HG03139 (cell line): ENCODE measurements at regions not wholly inside any gene's neighbourhood (a gene's known extent, or its start where the extent isn't known, plus 50 kb on each side); places are given as distances from the start of the nearest gene placed in this dataset.

Experiments
- ATAC-seq: cut with Tn5 transposase; IDR thresholded peaks from one replicate; pipeline ENCODE4 v1.9.1; 2021; ENCODE audit not compliant: unreplicated experiment

DNA sequence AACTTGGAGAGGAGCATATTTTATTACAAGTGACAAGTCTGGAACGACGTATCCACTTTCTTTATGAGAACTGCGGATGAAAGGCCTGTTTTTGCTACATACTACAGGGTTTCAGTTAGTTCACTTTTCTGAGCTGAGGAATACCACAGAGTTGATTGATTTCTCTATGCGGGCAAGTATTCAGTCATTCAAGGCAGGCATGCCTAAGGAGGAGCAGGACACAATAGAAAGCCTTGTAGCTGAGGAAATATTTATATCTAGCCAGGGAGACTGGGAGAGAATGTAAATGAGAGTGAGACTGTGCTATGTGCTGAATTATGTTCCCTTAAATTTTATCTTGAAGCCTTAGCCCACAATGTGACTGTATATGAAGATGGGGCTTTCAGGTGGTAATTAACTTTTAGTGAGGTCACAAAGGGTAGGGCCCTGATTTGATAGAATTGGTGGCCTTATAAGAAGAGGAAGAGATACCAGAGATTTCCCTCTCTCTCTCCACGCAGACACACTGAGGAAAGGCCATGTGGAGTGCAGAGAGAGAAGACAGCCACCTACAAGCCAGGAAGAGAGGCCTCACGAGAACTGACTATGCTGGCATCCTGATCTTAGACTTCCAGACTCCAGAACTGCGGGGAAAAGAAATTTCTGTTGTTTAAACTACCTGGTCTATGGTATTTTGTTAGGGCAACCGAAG lies 459.0 kb upstream of the ATP2B1 start:
- no peak for ATAC-seq

DNA sequence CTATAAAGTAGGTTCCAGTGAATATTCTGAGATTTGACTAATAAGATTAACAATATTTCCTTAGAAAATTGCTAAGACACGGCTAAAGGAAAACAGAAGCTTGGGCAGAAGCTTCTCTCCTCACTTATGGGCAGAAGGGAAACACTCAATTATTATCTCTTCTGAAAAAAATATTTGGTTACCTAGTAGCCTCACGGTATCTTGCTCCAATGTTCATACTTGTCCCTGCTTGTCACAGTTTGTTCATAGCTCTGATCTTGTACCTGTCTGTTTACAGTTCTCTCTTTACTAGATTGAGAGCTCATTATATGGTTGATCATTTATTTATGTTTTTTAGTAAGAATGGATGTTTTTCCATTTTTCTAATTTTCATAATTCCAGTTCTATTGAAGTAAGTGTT lies 458.0 kb upstream of the ATP2B1 start:
- no peak for ATAC-seq

DNA sequence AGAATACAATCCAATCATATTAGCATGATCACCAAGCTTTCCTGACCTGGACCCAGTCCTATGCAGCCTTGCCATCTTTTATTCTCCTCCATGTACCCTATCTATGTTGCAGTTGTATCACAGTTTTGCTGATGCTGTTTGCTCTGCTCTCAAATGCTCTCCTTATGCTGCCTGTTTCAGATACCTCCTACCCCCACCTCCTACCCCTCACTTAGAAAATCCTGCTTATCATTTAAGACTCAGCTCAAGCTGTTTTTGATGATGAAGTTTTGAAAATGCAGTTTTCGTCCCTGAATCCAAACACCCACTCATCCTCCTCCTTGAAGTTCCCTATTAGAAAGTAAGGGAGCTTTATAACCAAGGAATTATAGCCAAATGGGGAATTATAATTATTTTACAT lies 457.4 kb upstream of the ATP2B1 start:
- ATAC-seq, result no peak

DNA sequence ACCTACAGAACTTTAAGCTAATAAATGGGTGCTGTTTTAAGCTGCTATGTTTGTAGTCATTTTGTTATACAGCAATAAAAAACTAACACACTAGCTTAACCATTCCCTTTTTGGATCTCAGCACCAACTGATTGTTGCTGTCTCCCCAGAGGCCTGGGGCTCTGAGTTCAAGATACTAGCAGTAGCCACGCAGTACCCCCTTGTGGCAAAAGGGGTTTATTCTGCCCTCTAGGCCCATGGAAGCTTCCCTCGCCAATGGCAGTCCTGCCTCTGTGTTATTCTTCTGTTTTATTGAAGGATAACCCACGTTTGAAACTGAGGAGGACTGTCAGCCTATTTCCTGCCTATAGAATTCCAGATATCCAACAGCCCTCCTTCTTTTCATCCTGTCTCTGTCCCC lies 455.3 kb upstream of the ATP2B1 start:
- no peak for ATAC-seq

DNA sequence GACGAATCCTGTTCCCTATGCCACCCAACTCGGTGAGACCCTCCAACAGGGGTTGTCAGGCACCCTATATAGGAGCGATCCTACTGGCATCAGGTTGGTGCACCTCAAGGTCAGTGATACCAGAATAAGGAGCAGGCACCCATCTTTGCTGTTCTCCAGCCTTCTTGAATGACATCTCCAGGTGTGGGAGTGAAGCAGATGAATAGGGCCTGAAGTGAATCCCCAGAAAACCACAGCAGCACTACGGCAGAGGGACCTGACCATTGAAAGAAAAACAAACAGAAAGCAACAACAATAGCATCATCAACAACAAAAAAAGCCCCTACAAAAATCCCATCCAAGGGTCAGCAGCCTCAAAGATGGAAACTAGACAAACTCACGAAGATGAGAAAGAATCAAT lies 445.2 kb upstream of the ATP2B1 start:
- no peak for ATAC-seq

DNA sequence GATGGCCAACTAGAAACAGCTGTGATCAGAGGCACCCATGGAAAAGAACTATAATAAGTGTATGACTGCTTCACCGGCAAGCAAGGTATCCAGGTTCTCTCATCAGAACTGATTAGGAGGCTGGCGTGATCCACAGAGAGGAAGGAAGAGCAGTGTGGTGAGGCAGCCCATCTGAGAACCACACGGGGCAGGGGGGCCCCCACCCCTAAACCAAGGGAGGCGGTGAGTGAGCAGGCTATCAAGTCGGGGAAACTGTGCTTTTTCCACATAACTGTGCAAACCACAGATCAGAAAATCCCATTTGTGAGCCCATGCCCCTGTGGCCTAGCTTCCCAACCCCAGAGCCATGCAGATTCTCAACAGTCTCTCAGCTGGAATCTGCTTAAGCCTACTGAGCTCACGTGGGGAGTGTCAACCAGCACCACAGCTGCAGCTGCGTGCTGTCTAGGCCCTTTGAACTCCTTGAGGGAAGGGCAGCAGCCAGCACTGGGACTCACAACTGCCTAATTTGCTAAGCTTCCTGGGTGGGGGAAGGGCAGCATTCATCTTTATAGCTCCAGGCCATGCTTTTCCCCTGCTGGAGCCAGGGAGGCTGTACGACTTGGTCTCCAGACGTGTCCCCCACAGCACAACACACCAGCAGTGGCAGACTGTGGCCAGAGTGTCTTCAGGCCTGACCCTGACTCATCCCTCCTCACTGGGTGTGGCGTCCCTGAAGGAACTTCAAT lies 444.4 kb upstream of the ATP2B1 start:
- no peak for ATAC-seq

DNA sequence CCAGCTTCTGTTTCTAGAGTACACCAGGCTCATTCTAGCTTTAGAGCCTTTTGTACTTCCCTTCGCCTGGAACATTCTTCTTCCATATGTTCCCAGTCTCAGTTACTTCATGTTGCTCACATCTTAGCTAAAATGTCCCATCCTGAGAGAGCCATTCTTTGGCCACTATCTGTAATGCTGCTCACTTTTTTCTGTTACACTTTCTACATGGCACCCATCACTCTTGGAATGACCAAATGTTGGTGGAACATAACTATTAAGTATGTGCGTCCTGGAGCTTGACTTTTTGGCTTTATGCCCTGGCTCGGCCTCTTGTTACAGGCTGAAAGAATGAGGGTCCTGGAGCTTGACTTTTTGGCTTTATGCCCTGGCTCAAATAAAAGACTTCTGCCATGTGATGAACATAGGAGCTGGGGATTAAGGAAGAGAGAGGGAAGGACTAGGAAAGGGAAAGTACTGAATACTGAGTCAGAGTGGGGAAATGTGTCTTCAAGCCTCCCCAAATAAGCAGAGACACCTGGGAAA lies 442.9 kb upstream of the ATP2B1 start:
- ATAC-seq, result no peak

DNA sequence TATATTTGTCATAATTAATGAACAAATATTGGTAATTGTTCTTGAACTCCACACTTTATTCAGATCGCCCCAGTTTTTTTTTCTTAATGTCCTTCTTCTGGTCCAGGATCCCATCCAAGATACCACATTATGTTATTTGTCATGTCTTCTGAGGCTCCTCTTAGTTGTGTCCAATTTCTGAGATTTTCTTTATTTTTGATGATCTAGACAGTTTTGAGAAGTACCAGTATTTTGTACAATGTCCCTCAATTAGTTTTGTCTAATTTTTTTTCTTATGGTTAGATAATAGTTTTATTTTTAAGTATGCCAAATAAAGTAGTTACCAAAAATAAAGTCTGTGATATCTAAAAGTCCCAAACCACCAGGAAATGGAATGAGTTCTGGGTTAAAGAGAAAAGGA lies 440.8 kb upstream of the ATP2B1 start:
- no peak for ATAC-seq

DNA sequence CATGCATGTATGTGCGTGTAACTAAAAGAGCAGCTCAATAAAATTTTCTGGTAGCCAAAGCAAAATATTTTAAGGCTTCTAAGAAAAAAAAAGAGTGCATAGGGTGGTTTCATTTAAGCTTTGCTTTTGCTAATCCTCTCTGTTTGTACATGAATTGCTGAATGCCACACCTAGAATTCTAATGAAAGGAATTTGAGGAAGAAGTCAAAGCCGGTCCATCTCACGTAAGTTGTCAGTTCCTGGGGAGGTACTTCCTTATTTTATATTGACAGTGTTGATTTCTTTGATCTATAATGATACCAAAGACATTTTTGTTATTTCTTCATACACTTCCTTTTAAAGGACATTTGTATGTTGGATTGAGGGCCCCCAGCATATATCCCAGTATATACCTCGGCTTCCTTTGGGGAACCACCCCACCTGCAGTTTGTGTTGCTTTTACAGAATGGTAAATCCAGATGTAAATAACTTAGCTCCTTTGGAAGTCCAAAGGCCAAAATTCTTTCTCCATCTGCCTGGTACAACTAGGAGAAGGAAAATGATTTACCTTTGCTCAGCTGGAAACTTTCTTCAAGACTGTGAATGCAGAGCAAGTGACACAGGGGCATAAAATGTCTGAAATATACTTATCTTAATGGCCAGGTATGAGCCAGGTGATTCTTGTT lies 420.9 kb upstream of the ATP2B1 start:
- no peak for ATAC-seq

DNA sequence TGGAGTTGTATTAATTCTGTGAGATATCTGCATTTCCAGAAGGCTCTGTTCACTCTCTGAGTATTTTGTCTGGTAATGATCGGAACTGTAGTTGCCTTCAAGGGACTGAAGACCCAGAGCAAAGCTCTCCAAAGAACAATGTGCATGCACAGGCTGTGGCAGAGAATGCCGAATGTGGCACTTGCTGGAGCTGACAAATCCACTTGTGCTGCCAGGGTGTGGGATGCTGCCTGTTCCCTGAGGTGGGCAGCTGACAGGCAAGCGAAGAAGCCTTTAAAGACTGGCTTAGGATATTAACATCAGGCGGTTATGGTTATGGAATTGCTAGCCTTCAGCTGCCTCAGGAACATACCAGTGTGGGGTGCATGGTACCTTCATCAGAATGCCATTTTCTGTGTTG lies 419.9 kb upstream of the ATP2B1 start:
- ATAC-seq, result no peak

DNA sequence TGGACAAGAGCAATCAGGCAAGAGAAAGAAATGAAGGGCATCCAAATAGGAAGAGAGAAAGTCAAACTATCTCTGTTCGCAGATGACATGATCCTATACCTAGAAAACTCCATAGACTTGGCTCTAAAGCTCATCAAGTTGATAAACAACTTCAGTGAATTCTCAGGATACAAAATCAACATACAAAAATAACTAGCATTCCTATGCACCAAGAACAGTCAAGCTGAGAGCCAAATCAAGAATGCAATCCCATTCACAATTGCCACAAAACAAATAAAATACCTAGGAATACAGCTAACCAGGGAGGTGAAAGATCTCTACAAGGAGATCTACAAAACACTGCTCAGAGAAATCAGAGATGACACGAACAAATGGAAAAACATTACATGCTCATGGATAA lies 417.5 kb upstream of the ATP2B1 start:
- no peak for ATAC-seq

DNA sequence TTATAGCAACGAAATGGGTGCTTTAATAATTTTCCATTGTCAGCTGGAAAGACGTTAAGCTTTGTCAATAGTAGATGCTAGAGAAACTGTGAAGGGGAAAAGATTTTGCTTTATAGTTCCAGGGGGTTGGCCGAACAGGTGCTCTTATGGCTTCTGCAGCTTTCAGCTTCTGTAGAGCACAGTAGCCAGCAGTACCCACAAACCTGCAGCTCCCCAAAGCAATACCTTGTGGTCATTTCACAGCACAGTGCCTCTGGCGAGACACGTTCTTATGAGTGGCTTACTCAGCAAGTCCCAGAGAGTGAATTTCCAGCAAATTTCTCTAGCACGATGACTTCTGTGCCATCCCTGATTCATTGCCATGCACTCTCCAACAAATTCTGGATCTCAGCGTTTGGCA lies 416.3 kb upstream of the ATP2B1 start:
- ATAC-seq, result no peak

DNA sequence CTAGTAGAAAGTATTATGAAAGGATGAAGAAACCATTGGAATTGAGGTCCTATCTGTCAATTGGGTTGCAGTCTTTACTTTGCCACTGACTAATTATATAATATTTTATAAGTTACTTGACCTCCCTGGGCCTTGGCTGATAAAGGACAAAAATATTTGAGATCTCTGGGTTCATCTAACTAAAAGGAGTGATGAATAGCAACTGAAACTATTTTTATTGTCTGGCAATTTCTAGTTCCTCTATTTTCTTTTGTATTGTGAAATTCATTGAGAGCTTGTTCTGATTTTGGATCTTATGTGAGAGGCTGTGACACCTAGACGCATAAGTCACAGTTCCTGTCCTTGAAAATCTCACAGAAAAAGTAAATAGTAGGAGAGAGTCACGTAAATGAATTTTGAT lies 415.7 kb upstream of the ATP2B1 start:
- ATAC-seq, result no peak

DNA sequence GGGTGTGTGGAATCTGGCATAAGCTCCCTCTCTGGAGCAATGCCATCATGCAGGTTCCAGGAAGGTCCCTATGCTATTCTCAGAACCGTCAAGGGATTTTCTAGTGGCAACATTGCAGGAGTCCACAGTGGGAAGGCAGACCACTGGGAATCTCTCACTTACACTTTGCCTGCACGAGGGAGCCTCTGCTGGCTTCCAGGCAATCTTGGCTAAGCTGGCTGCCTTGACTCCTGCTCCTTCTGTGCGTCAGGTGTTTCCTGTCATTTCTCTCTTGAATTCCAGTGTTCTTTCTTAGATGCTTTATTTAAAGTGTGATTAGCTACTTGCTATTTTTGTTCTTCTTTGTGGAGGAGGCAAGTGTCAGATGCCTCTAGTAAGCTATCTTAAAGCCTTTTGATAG lies 414.0 kb upstream of the ATP2B1 start:
- ATAC-seq, result no peak

DNA sequence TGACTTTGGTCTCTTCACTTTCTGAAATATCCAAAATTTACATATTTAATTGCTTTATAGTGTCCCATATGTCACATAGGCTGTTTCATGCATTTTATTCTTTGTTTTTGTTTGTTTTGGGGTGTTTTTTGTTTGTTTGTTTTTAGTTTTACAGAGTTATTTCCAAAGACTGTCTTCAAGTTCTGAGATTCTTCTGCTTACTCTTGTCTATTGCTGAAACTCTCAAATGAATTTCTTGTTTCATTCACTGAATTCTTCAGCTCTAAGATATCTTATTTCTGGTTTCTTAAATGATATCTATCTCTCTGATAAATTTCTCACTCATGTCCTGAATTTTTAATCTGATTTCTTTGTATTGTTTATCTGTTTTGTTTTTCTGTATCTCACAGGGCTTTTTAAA lies 412.0 kb upstream of the ATP2B1 start:
- ATAC-seq, result no peak

DNA sequence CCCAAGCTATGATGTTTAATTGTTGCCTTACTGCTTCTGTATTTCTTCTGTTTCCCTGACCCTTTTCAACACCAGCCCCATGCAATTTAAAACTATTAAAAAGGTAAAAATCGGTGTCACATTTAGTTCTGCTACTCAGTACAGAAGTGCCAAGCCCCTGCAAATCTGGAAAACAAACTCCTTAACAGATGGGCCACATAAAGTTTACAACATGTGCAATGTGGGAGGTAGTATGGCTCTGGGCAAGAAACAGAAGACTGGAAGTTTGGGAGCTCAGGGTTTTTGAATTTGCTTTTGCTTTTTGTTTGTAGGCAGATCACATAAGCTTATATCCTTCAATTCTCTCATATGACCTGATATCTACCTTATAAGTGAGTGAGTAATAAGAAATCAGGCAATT lies 404.0 kb upstream of the ATP2B1 start:
- ATAC-seq, result no peak

DNA sequence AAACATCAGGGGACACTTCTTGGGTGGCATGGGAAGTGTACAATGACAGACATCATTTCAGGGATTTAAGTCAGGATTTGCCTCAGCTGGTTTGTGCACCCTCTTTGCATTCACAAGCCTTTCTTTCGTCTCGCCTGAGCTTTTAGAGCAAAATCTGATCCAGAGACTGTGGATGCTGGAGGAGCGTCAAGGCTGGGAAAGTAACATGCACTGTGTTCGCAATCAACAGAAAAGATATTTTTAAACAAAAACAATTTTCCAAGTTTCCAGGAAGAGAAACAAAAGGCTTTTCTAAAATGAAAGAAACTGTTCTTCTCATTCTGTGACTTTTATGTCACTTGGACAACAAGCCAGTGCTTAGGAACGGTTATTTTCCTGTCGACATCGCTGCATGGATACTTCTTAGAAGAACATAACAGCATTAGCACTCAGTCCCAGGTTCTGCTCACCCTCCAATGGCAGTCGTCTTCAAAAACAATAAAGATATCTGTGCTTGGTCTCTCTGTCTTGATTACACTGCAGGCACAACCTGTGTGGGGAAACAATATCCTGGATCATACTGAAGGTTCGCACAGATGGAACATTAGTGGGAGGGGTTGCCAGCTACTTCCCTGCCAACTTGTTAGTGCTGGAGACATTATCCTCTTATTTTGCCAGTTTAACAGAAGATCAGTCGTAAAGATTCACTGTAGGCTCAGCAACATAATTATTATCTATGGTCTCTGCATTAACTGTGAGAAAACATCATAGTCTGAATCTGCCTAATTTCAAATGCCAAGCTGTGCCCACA lies 403.3 kb upstream of the ATP2B1 start:
- ATAC-seq, result no peak

DNA sequence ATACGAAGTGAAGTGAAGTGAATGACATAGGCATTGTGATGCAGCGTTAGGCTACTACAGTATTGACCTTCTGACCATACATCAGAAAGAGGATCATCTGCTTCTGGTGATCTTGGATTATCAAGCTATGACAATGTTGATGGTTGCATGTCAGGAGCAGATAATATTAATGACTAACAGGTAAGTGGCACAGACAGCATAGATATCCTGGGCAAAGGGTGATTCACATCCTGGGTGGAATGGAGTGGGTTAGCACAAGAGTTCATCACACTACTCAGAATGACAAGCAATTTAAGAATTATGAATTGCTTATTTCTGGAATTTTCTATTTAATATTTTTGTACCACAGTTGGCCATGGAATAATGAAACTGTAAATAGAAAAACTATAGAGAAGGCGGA lies 397.9 kb upstream of the ATP2B1 start:
- ATAC-seq, result no peak

DNA sequence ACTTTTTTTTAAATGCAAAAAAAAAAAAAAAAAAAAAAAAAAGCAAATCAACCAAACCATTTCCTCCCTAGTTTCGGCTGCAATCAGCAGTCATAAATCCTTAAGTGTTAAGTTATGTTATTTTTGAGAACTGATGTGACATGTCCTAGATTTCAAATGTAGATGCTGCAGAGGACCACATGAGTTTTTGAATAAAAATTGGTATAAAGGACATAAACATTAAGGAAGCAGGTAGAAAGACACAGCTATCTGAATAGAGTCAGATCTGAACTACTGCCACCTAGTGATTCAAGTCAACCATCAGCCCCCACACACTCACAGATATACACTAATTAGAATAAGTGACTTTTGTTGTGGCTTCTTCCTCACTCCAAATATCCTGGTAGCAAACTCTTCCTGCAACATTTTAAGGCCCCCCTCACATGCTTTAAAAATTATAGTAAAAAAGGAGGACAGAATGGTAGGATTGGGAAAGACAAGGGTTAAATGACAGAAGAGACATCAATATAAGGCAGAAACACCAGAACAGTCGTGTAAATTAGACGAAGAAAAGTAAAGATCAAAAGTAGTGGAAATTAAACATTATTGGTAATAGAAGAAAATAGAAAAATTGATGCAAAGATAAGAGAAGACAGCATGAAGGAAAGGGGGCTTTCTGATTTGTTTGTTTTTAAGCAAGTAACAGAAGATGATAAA lies 394.5 kb upstream of the ATP2B1 start:
- ATAC-seq, result peak; percentile 79

DNA sequence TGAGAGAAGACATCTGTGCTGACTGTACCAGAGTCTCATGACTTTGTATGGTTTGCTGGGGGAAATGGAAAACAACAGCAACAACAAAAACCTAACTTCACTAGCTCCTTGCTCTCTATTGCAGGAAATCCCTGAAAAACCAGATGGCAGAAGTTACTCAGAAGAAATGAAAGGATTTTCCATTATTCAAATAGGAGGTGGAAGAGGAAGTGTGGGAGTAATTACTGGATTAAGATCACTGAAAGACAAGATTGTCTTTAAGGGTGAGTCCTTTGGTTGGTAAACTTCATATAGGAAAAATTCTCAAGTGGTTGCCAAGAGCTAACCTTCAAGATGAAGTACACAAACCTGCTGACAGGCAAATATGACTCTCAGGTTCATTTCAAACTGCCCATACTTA lies 391.9 kb upstream of the ATP2B1 start:
- ATAC-seq, result no peak

DNA sequence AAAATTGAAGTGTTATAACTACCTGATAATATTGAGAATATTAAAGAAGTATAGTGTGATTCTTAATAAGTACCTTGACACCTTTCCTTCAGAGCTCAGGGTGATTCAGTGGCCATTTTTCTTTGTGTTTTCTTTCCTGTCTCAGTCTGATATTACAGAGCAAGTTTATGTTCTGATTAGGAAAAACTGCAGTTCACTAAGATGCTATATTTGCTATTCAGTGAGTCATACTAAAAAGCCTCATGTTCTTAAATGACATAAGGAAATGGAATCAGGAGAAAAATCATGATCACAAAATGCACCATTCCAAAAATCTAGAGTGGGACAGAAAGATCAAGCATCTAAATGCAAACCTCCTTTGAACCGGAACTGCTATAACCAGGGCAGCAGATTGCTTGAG lies 390.6 kb upstream of the ATP2B1 start:
- ATAC-seq, result no peak
